Immature natural killer cell (primary cell): ENCODE measurements at regions not wholly inside any gene's neighbourhood (a gene's known extent, or its start where the extent isn't known, plus 50 kb on each side); places are given as distances from the start of the nearest gene placed in this dataset.

Source experiments
- DNase-seq, 3 donors: peaks; one replicate each; pipeline ENCODE4 v3.0.0; 2022; ENCODE audit warnings: mixed read lengths in 1 of 3
- H3K27ac Mint-ChIP-seq, 6 donors: one replicate each; pipeline ENCODE4 v1.8.0; 2020; ENCODE audit warnings: mixed read lengths in 6 of 6, mild to moderate bottlenecking in 5 of 6, inconsistent platforms in 4 of 6, moderate library complexity in 3 of 6
- H3K27me3 Mint-ChIP-seq, 3 donors: one replicate each; pipeline ENCODE4 v1.8.0; 2020 to 2021; ENCODE audit warnings: low read depth in 3 of 3, mild to moderate bottlenecking in 3 of 3, mixed read lengths in 3 of 3, moderate library complexity in 3 of 3, inconsistent platforms in 1 of 3
- H3K36me3 Mint-ChIP-seq, 3 donors: one replicate each; pipeline ENCODE4 v1.8.0; 2020; ENCODE audit warnings: mixed read lengths in 3 of 3, inconsistent platforms in 2 of 3, mild to moderate bottlenecking in 2 of 3
- H3K4me1 Mint-ChIP-seq, 2 donors: one replicate each; pipeline ENCODE4 v1.8.0; 2020; ENCODE audit warnings: inconsistent platforms in 2 of 2, mild to moderate bottlenecking in 2 of 2, mixed read lengths in 2 of 2, moderate library complexity in 1 of 2
- H3K4me3 Mint-ChIP-seq, 5 donors: one replicate each; pipeline ENCODE4 v1.8.0; 2020; ENCODE audit warnings: mild to moderate bottlenecking in 5 of 5, mixed read lengths in 5 of 5, inconsistent platforms in 3 of 5, moderate library complexity in 3 of 5
- H3K9me3 Mint-ChIP-seq, 6 donors: one replicate each; pipeline ENCODE4 v1.8.0; 2020; ENCODE audit warnings: mild to moderate bottlenecking in 6 of 6, mixed read lengths in 6 of 6, inconsistent platforms in 4 of 6, moderate library complexity in 3 of 6

DNA sequence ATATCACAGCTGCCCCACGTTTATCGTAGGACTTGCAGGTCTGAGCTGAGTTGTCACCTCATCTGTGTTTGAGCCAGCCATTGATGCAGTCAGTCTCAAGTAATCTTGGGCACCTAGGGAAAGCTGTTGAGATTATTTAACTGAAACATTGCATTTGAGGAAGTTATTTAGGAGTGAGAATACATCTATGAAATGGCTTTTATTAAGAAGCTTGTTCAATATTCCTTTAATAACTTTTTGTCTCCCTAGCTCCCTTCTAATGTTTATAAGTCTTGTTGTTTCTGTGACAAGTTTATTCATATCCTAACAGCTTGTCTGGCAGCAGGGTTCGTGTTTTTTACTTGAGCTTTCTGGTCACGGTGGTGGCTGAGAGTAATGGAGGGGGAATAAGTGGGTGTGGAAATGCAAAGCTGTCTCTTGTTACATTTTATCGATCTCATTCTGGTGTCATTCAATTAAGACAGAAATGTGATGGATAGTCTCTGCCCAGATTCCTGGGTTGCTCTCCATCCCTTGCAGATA lies 555.9 kb downstream of the USP25 start:
- Mint-ChIP-seq H3K4me1 (no peaks in the 10 kb centered on the region), H3K9me3 (peaks cover 0 to 23% (median 5%) of the 10 kb centered on the region in 6 donors), H3K36me3 (no peaks in the 10 kb centered on the region), H3K27ac (no peak overlapping the region), H3K4me3 (no peak overlapping the region), H3K27me3 (no peaks in the 10 kb centered on the region)
- no peak for DNase-seq

- H3K9me3 Mint-ChIP-seq, result peaks cover 4 to 30% (median 7%) of the 10 kb centered on the region in 6 donors
- no peaks in the 10 kb centered on the region for H3K36me3 Mint-ChIP-seq
- no peak overlapping the region for H3K27ac Mint-ChIP-seq
- peaks cover 0 to 2% (median 0%) of the 10 kb centered on the region in 3 donors for H3K27me3 Mint-ChIP-seq
- H3K4me3 Mint-ChIP-seq, result no peak overlapping the region
- DNase-seq, result no peak
- H3K4me1 Mint-ChIP-seq, result no peaks in the 10 kb centered on the region
These were observed 557.3 kb downstream of the USP25 start for GRCh38 chr21:16287046-16287445.

DNA sequence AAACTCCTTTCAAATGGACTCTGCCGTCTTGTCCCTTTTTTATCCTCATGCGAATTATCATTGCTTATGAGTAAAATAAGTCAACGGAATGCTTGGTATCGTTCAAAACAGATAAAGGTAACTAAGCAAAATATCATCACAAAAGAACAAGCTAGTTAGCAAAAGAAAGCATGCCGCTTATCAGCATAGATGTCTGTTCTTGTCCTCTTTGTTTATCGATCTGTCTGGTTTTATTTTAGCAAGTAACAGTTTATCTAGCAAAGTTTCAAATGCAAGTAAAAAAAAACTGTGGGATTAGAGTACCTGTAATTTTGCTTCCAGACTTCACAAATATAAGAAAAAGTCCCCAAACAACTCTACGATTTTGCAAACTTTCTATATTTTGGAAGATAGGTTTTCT lies 561.5 kb downstream of the USP25 start:
- no peak for DNase-seq
- no peak overlapping the region for H3K4me3 Mint-ChIP-seq
- H3K27ac Mint-ChIP-seq, result no peak overlapping the region
- no peaks in the 10 kb centered on the region for H3K4me1 Mint-ChIP-seq
- H3K27me3 Mint-ChIP-seq, result peaks cover 0 to 4% (median 3%) of the 10 kb centered on the region in 3 donors
- peaks cover 0 to 40% (median 10%) of the 10 kb centered on the region in 6 donors for H3K9me3 Mint-ChIP-seq
- no peaks in the 10 kb centered on the region for H3K36me3 Mint-ChIP-seq

GRCh38 chr21:16294128-16294527 lies 564.3 kb downstream of the USP25 start:
- H3K36me3 Mint-ChIP-seq, result peaks cover 0 to 6% (median 4%) of the 10 kb centered on the region in 3 donors
- H3K4me1 Mint-ChIP-seq, result no peaks in the 10 kb centered on the region
- peaks cover 0 to 4% (median 3%) of the 10 kb centered on the region in 3 donors for H3K27me3 Mint-ChIP-seq
- H3K4me3 Mint-ChIP-seq, result no peak overlapping the region
- H3K27ac Mint-ChIP-seq, result no peak overlapping the region
- H3K9me3 Mint-ChIP-seq, result peaks cover 9 to 45% (median 13%) of the 10 kb centered on the region in 6 donors
- DNase-seq, result no peak

DNA sequence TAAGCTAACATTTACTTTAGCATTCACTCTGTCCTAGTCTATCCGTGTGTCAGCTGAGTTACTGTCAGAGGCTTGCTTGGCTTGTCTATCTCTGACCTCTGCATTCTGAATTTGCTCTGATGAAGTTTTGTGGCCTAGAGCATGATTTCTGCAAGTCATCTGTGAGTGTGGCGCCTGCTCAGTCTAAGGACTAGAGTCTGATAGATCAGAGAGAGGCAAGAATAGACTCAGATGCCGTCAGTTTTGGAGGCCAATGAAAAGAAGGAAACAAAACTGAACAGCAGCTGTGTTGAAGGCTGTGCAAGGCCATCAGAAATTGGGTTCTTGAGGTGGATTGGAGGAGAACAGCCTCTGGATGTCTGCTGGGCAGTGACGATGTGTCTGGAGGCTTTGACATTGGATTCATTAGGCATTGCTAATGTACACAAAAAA lies 573.1 kb downstream of the USP25 start:
- no peaks in the 10 kb centered on the region for H3K27me3 Mint-ChIP-seq
- no peak overlapping the region for H3K27ac Mint-ChIP-seq
- H3K36me3 Mint-ChIP-seq, result peaks cover 0 to 3% (median 0%) of the 10 kb centered on the region in 3 donors
- no peak for DNase-seq
- no peaks in the 10 kb centered on the region for H3K4me1 Mint-ChIP-seq
- peaks cover 3 to 18% (median 8%) of the 10 kb centered on the region in 6 donors for H3K9me3 Mint-ChIP-seq
- H3K4me3 Mint-ChIP-seq, result no peak overlapping the region

DNA sequence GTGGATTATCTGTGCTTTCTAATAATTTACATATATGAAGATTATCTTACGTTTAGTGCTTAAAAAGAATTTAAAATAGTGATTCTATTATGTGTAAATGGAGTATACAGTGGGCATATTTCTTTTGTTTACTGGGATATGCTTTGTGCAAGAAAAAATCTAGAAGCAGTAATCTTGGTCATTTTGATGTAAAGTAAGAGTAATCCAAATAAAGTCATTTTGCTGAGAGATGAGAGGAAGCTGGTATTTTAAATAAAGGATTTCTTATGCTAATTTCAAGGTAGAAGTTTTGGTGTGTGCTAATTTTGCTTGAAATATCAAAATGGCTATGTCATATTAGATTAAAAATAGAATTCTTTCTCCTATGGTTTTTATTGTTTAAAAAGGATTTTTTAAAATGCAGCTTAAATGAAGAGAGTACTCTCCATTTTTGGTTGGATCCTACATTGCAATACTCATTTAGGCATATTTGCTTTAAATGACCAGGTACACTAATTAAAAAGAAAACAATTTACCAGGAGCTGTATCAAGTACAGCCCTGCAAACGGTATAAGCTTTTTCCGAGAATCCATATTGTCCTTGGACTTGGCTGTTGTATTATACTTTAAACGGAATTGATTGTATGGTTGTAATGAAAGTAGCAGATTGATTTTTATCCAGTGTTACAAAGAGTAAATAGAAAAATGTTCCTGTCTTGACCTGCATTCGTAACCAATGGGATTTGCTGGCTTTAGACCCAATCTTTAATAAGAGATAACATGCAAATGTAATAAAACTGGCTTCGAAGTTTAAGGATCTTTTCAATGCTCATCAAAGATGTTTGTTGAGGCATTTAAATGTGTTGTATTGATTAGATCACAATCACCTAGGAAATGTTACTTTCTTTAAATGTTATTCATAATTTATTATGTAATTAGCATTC lies 574.7 kb downstream of the USP25 start:
- no peak overlapping the region for H3K4me3 Mint-ChIP-seq

DNA sequence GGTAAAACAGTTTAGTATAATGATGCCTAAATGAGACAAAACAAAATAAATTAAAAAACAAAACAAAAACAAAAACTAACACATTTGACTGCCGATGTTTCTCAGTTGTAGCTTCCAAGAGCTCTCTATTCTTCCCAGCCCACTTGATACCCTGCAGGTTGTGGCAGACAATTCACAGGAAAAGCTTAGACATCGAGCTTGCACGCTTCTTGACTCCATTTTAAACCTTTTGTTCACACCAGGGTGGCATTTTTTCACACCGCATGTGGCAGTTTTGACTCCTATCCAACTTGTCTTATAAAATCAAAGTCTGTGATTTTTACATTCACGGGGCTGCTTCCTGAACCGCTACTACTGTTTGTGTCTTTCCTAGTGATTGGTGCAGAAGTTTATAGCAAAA lies 575.9 kb downstream of the USP25 start:
- no peak overlapping the region for H3K27ac Mint-ChIP-seq
- peaks cover 0 to 17% (median 10%) of the 10 kb centered on the region in 6 donors for H3K9me3 Mint-ChIP-seq
- no peaks in the 10 kb centered on the region for H3K36me3 Mint-ChIP-seq
- no peaks in the 10 kb centered on the region for H3K4me1 Mint-ChIP-seq
- DNase-seq, result no peak
- H3K27me3 Mint-ChIP-seq, result no peaks in the 10 kb centered on the region
- H3K4me3 Mint-ChIP-seq, result no peak overlapping the region

More for the DNA sequence above, 574.7 kb downstream of the USP25 start:
- Mint-ChIP-seq H3K27me3 (no peaks in the 10 kb centered on the region), H3K9me3 (peaks cover 0 to 11% (median 7%) of the 10 kb centered on the region in 6 donors), H3K27ac (no peak overlapping the region), H3K4me1 (no peaks in the 10 kb centered on the region), H3K36me3 (no peaks in the 10 kb centered on the region)
- no peak for DNase-seq

GRCh38 chr21:16307256-16307655 lies 577.5 kb downstream of the USP25 start:
- peaks cover 0 to 17% (median 11%) of the 10 kb centered on the region in 6 donors for H3K9me3 Mint-ChIP-seq
- H3K27ac Mint-ChIP-seq, result no peak overlapping the region
- no peak overlapping the region for H3K4me3 Mint-ChIP-seq
- no peaks in the 10 kb centered on the region for H3K36me3 Mint-ChIP-seq
- DNase-seq, result no peak
- no peaks in the 10 kb centered on the region for H3K27me3 Mint-ChIP-seq
- no peaks in the 10 kb centered on the region for H3K4me1 Mint-ChIP-seq

GRCh38 chr21:16308269-16308668 lies 578.5 kb downstream of the USP25 start:
- no peaks in the 10 kb centered on the region for H3K27me3 Mint-ChIP-seq
- H3K4me3 Mint-ChIP-seq, result no peak overlapping the region
- H3K27ac Mint-ChIP-seq, result no peak overlapping the region
- no peaks in the 10 kb centered on the region for H3K36me3 Mint-ChIP-seq
- H3K9me3 Mint-ChIP-seq, result peaks cover 0 to 13% (median 7%) of the 10 kb centered on the region in 6 donors
- no peaks in the 10 kb centered on the region for H3K4me1 Mint-ChIP-seq
- no peak for DNase-seq

DNA sequence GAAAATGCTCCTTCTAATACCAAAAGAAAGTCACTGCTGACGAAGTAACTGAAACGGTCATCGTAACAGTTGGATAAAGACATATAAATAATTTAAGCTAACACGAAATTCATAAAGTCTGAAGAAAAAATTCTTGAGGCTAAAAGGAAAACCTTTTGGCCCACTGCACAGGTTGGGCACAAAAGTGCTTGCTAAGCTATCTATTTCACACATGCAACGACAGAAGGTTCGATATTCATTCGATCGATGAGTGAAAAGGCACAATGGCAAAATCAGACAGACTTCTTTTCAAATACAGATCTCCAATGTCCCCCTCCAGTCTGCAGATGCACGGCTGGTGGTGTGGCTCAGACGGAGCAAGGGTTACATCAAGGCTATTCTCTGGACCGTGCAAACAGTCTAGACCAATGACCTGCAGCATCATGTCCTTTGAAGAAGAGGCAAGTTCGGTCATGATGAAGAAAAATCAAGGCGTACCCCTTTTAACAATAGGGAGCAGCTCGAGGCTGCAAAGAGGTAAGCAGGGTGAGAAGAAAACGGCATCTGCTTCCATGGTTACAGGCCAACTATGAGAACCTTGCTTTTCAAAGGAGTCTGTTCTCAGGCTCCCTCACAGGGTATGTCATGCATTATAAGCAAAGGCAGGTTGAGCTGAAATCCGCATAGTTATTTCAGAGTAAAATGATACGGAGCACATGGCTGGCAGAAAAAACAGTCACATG lies 579.6 kb downstream of the USP25 start:
- DNase-seq, result no peak
- Mint-ChIP-seq H3K9me3 (peaks cover 0 to 13% (median 6%) of the 10 kb centered on the region in 6 donors), H3K4me1 (no peaks in the 10 kb centered on the region), H3K27ac (no peak overlapping the region), H3K36me3 (no peaks in the 10 kb centered on the region), H3K4me3 (no peak overlapping the region), H3K27me3 (no peaks in the 10 kb centered on the region)

GRCh38 chr21:16310176-16310575 lies 580.4 kb downstream of the USP25 start:
- no peak for DNase-seq
- peaks cover 0 to 13% (median 6%) of the 10 kb centered on the region in 6 donors for H3K9me3 Mint-ChIP-seq
- no peaks in the 10 kb centered on the region for H3K36me3 Mint-ChIP-seq
- no peaks in the 10 kb centered on the region for H3K4me1 Mint-ChIP-seq
- H3K27me3 Mint-ChIP-seq, result no peaks in the 10 kb centered on the region
- no peak overlapping the region for H3K27ac Mint-ChIP-seq
- no peak overlapping the region for H3K4me3 Mint-ChIP-seq

GRCh38 chr21:16311229-16311628 lies 581.4 kb downstream of the USP25 start:
- Mint-ChIP-seq H3K27me3 (no peaks in the 10 kb centered on the region), H3K4me1 (no peaks in the 10 kb centered on the region), H3K4me3 (no peak overlapping the region), H3K9me3 (peaks cover 0 to 8% (median 6%) of the 10 kb centered on the region in 6 donors), H3K36me3 (no peaks in the 10 kb centered on the region), H3K27ac (no peak overlapping the region)
- DNase-seq, result no peak

DNA sequence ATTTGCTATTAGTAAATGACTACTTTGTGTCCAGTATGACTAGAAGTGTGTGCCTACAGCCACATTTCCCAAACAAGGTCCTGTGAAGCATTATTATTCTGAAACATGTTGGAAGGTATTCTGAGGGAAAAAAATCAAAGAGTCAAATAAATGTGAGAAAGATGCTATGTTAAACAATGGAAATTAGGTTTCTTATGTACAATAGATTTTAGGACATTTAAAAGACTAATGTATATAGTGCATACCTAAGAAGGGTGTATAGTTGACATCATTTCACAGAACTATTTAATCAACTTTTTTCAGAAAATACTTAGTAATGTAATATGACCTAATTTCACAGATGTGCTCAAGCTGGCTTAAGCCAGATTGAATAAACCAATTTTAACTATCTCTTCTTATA lies 582.5 kb downstream of the USP25 start:
- DNase-seq, result no peak
- Mint-ChIP-seq H3K9me3 (peaks cover 0 to 9% (median 7%) of the 10 kb centered on the region in 6 donors), H3K4me3 (no peak overlapping the region), H3K27me3 (no peaks in the 10 kb centered on the region), H3K27ac (no peak overlapping the region), H3K4me1 (no peaks in the 10 kb centered on the region), H3K36me3 (no peaks in the 10 kb centered on the region)

- Mint-ChIP-seq H3K4me3 (no peak overlapping the region), H3K36me3 (no peaks in the 10 kb centered on the region), H3K27me3 (no peaks in the 10 kb centered on the region), H3K27ac (no peak overlapping the region), H3K9me3 (peaks cover 5 to 11% (median 7%) of the 10 kb centered on the region in 6 donors), H3K4me1 (no peaks in the 10 kb centered on the region)
- no peak for DNase-seq
These were observed 585.4 kb downstream of the USP25 start for GRCh38 chr21:16315223-16315622.
